ENCODE measurements at regions not wholly inside any gene's neighbourhood (a gene's known extent, or its start where the extent isn't known, plus 50 kb on each side); places are given as distances from the start of the nearest gene placed in this dataset.

DNA sequence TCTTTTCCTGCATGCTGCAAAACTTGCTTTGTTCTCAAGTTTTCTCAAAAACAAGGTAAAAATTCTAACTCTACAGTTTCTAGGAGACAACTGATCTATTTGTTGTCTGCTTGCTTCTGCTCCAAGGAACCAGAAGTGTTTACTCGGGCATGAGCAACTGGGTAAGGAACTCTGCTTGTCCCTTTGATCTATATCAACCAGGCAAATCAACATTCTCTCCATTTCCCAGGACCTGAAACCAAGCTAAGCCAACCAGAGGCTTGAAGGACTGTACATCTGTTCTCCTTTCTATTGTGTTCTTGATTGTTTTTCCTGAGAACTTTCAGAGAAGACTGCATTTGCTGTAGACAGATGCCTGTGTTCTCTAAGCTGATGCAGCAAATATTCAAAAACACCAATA, 335.0 kb upstream of the KCNH7 start (continued):
- TF ChIP-seq, protein P1, sequence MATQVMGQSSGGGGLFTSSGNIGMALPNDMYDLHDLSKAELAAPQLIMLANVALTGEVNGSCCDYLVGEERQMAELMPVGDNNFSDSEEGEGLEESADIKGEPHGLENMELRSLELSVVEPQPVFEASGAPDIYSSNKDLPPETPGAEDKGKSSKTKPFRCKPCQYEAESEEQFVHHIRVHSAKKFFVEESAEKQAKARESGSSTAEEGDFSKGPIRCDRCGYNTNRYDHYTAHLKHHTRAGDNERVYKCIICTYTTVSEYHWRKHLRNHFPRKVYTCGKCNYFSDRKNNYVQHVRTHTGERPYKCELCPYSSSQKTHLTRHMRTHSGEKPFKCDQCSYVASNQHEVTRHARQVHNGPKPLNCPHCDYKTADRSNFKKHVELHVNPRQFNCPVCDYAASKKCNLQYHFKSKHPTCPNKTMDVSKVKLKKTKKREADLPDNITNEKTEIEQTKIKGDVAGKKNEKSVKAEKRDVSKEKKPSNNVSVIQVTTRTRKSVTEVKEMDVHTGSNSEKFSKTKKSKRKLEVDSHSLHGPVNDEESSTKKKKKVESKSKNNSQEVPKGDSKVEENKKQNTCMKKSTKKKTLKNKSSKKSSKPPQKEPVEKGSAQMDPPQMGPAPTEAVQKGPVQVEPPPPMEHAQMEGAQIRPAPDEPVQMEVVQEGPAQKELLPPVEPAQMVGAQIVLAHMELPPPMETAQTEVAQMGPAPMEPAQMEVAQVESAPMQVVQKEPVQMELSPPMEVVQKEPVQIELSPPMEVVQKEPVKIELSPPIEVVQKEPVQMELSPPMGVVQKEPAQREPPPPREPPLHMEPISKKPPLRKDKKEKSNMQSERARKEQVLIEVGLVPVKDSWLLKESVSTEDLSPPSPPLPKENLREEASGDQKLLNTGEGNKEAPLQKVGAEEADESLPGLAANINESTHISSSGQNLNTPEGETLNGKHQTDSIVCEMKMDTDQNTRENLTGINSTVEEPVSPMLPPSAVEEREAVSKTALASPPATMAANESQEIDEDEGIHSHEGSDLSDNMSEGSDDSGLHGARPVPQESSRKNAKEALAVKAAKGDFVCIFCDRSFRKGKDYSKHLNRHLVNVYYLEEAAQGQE (IDR thresholded peaks at IDR 0.05; ENCODE audit: borderline replicate concordance), result no peak
- TF ChIP-seq, protein P1 (CRISPR knock-in tag; IDR thresholded peaks at IDR 0.05; ENCODE audit: low read depth), result no peak
- no peak for TF ChIP-seq RNF2 (IDR thresholded peaks at IDR 0.05)
- TF ChIP-seq EWSR1 (IDR thresholded peaks at IDR 0.05; ENCODE audit: borderline replicate concordance, low read depth, partially characterized antibody), result no peak
- TF ChIP-seq CAMTA2 (CRISPR knock-in tag; conservative IDR thresholded peaks at IDR 0.05), result no peak
- no peak for TF ChIP-seq ZNF398 (CRISPR knock-in tag; IDR thresholded peaks at IDR 0.05)
- TF ChIP-seq ZBTB7A (IDR thresholded peaks at IDR 0.05; ENCODE audit: borderline replicate concordance, control insufficient read depth, low read depth, low read length), result no peak
- TF ChIP-seq ZFP1 (CRISPR knock-in tag; IDR thresholded peaks at IDR 0.05), result no peak
- TF ChIP-seq, protein P2, sequence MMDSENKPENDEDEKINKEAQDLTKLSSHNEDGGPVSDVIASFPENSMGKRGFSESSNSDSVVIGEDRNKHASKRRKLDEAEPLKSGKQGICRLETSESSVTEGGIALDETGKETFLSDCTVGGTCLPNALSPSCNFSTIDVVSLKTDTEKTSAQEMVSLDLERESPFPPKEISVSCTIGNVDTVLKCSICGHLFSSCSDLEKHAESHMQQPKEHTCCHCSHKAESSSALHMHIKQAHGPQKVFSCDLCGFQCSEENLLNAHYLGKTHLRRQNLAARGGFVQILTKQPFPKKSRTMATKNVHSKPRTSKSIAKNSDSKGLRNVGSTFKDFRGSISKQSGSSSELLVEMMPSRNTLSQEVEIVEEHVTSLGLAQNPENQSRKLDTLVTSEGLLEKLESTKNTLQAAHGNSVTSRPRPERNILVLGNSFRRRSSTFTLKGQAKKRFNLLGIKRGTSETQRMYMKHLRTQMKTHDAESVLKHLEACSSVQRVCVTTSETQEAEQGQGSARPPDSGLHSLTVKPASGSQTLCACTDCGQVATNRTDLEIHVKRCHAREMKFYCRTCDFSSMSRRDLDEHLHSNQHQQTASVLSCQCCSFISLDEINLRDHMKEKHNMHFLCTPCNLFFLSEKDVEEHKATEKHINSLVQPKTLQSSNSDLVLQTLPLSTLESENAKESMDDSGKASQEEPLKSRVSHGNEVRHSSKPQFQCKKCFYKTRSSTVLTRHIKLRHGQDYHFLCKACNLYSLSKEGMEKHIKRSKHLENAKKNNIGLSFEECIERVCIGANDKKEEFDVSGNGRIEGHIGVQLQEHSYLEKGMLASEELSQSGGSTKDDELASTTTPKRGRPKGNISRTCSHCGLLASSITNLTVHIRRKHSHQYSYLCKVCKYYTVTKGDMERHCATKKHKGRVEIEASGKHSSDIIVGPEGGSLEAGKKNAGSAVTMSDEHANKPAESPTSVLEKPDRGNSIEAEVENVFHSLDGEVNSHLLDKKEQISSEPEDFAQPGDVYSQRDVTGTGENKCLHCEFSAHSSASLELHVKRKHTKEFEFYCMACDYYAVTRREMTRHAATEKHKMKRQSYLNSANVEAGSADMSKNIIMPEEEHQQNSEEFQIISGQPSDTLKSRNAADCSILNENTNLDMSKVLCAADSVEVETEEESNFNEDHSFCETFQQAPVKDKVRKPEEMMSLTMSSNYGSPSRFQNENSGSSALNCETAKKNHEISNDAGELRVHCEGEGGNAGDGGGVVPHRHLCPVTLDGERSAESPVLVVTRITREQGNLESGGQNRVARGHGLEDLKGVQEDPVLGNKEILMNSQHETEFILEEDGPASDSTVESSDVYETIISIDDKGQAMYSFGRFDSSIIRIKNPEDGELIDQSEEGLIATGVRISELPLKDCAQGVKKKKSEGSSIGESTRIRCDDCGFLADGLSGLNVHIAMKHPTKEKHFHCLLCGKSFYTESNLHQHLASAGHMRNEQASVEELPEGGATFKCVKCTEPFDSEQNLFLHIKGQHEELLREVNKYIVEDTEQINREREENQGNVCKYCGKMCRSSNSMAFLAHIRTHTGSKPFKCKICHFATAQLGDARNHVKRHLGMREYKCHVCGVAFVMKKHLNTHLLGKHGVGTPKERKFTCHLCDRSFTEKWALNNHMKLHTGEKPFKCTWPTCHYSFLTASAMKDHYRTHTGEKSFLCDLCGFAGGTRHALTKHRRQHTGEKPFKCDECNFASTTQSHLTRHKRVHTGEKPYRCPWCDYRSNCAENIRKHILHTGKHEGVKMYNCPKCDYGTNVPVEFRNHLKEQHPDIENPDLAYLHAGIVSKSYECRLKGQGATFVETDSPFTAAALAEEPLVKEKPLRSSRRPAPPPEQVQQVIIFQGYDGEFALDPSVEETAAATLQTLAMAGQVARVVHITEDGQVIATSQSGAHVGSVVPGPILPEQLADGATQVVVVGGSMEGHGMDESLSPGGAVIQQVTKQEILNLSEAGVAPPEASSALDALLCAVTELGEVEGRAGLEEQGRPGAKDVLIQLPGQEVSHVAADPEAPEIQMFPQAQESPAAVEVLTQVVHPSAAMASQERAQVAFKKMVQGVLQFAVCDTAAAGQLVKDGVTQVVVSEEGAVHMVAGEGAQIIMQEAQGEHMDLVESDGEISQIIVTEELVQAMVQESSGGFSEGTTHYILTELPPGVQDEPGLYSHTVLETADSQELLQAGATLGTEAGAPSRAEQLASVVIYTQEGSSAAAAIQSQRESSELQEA (IDR thresholded peaks at IDR 0.05; ENCODE audit: low read depth), result no peak
